ENCODE measurements at regions not wholly inside any gene's neighbourhood (a gene's known extent, or its start where the extent isn't known, plus 50 kb on each side); places are given as distances from the start of the nearest gene placed in this dataset.

DNA sequence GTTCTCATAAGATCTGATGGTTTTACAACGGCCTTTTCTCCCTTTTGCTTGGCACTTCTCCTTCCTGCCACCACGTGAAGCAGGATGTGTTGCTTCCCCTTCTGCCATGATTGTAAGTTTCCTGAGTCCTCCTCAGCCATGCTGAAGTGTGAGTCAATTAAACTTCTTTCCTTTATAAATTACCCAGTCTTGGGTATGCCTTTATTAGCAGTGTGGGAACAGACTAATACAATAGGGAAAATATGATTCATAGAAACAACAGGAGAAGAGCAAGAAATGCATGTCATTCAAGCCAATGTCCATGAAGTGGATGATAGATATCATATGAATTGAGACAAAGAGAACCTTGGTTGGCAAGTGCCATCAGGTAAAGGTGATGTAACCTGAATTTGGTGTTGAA lies 128.3 kb upstream of the HAPLN1 start:
- Histone ChIP-seq H3K9me3 (no peaks in the 10 kb centered on the region), H3K27me3 (no peaks in the 10 kb centered on the region), H3K27ac (no peak overlapping the region), H3K4me3 (no peak overlapping the region), H3K4me1 (peaks cover 0 to 6% (median 0%) of the 10 kb centered on the region in 4 donors), H3K36me3 (no peaks in the 10 kb centered on the region)
- 38 to 53% methylated on average over 2 of the region's 2 CpGs for WGBS, 2 donors
- DNase-seq, result no peak
- no peak for ATAC-seq (ENCODE audit: low FRiP score in 2 of 2)
- TF ChIP-seq, protein P1, sequence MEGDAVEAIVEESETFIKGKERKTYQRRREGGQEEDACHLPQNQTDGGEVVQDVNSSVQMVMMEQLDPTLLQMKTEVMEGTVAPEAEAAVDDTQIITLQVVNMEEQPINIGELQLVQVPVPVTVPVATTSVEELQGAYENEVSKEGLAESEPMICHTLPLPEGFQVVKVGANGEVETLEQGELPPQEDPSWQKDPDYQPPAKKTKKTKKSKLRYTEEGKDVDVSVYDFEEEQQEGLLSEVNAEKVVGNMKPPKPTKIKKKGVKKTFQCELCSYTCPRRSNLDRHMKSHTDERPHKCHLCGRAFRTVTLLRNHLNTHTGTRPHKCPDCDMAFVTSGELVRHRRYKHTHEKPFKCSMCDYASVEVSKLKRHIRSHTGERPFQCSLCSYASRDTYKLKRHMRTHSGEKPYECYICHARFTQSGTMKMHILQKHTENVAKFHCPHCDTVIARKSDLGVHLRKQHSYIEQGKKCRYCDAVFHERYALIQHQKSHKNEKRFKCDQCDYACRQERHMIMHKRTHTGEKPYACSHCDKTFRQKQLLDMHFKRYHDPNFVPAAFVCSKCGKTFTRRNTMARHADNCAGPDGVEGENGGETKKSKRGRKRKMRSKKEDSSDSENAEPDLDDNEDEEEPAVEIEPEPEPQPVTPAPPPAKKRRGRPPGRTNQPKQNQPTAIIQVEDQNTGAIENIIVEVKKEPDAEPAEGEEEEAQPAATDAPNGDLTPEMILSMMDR (IDR thresholded peaks at IDR 0.05), result no peak
- TF ChIP-seq POLR2A (IDR thresholded peaks at IDR 0.05), result no peak
- no peak for TF ChIP-seq EP300 (IDR thresholded peaks at IDR 0.05)

GRCh38 chr5:83846624-83847350 lies 126.1 kb upstream of the HAPLN1 start:
- 67 to 86% methylated on average over 3 of the region's 3 CpGs for WGBS, 2 donors
- ATAC-seq (ENCODE audit: low FRiP score in 2 of 2), result no peak
- H3K27ac ChIP-seq, result no peak overlapping the region

GRCh38 chr5:83844449-83845068 lies 123.9 kb upstream of the HAPLN1 start:
- no peak overlapping the region for H3K27ac ChIP-seq
- peak overlapping the region in 2 of 4 donors; percentile 0 to 9 for H3K4me3 ChIP-seq
- DNase-seq (peak in 1 of 2 donors; percentile 47), ATAC-seq (ENCODE audit: low FRiP score in 2 of 2) (peak; percentile 63 to 77)
- no peaks in the 10 kb centered on the region for H3K27me3 ChIP-seq
- WGBS, 2 donors, result 60 to 69% methylated on average over 5 to 7 of the region's 7 CpGs
- no peaks in the 10 kb centered on the region for H3K9me3 ChIP-seq
- H3K36me3 ChIP-seq, result no peaks in the 10 kb centered on the region
- peaks cover 0 to 6% (median 0%) of the 10 kb centered on the region in 4 donors for H3K4me1 ChIP-seq
- no peak for TF ChIP-seq EP300 (IDR thresholded peaks at IDR 0.05)
- TF ChIP-seq POLR2A (IDR thresholded peaks at IDR 0.05), result no peak
- TF ChIP-seq POLR2AphosphoS5 (IDR thresholded peaks at IDR 0.05), result no peak
- TF ChIP-seq, protein P1 (IDR thresholded peaks at IDR 0.05), result no peak

More at GRCh38 chr5:83846624-83847350, 126.1 kb upstream of the HAPLN1 start:
- Histone ChIP-seq H3K9me3 (no peaks in the 10 kb centered on the region), H3K36me3 (no peaks in the 10 kb centered on the region), H3K4me1 (peaks cover 0 to 6% (median 0%) of the 10 kb centered on the region in 4 donors), H3K4me3 (no peak overlapping the region), H3K27me3 (no peaks in the 10 kb centered on the region)
- TF ChIP-seq POLR2AphosphoS5 (IDR thresholded peaks at IDR 0.05) (no peak), EP300 (IDR thresholded peaks at IDR 0.05) (no peak), POLR2A (IDR thresholded peaks at IDR 0.05) (no peak)
- TF ChIP-seq, protein P1 (IDR thresholded peaks at IDR 0.05), result no peak
- DNase-seq, result no peak

DNA sequence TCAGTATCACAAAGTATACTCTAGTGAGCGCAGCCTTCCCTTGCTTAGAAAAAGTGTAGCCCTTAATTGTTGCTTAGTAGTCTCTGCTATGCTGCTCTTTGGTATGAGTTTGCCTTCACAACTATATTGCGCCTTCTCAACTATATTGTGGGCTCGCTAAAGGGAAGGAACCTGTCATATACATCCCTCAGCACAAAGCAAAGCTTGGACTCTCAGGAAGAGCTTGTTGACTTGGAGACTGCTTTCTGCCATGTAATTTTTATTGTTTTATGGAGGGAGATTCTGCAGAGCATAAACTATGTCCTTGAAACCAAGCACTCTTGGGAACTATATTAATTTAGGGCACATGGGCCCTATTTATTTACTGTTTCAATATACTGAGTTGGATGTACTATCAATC lies 119.1 kb upstream of the HAPLN1 start:
- ATAC-seq (ENCODE audit: low FRiP score in 2 of 2), result no peak
- no peaks in the 10 kb centered on the region for H3K36me3 ChIP-seq
- peaks cover 0 to 5% (median 0%) of the 10 kb centered on the region in 4 donors for H3K4me1 ChIP-seq
- DNase-seq, result no peak
- no peaks in the 10 kb centered on the region for H3K9me3 ChIP-seq
- no peaks in the 10 kb centered on the region for H3K27me3 ChIP-seq
- no peak overlapping the region for H3K4me3 ChIP-seq
- WGBS, 2 donors, result 94 to 97% methylated on average over 3 of the region's 3 CpGs
- TF ChIP-seq POLR2A (IDR thresholded peaks at IDR 0.05), result no peak
- no peak for TF ChIP-seq POLR2AphosphoS5 (IDR thresholded peaks at IDR 0.05)
- TF ChIP-seq, protein P1 (IDR thresholded peaks at IDR 0.05), result no peak
- no peak for TF ChIP-seq EP300 (IDR thresholded peaks at IDR 0.05)
- H3K27ac ChIP-seq, result no peak overlapping the region
